GM12864 (cell line): ENCODE measurements at regions not wholly inside any gene's neighbourhood (a gene's known extent, or its start where the extent isn't known, plus 50 kb on each side); places are given as distances from the start of the nearest gene placed in this dataset.

Source experiments
- DNase-seq: peaks from one replicate; pipeline ENCODE4 v3.0.0-alpha.2; 2011; ENCODE audit warnings: low read depth
- H3K4me3 ChIP-seq: 2 replicates; pipeline ENCODE4 v1.5.1; 2011; ENCODE audit warnings: mild to moderate bottlenecking, low read depth, low read length, control low read depth
- CTCF ChIP-seq: IDR thresholded peaks from 2 replicates; pipeline ENCODE4 v1.5.1; 2011; ENCODE audit warnings: low read depth, mild to moderate bottlenecking, moderate library complexity, low read length, control low read depth, inconsistent platforms; ENCODE audit errors: missing control alignments

GRCh38 chr6:743320-744096 lies 50.6 kb upstream of the EXOC2 start:
- no peak for DNase-seq
- no peak overlapping the region for H3K4me3 ChIP-seq
- TF ChIP-seq CTCF = no peak
